ENCODE measurements at regions not wholly inside any gene's neighbourhood (a gene's known extent, or its start where the extent isn't known, plus 50 kb on each side); places are given as distances from the start of the nearest gene placed in this dataset.

DNA sequence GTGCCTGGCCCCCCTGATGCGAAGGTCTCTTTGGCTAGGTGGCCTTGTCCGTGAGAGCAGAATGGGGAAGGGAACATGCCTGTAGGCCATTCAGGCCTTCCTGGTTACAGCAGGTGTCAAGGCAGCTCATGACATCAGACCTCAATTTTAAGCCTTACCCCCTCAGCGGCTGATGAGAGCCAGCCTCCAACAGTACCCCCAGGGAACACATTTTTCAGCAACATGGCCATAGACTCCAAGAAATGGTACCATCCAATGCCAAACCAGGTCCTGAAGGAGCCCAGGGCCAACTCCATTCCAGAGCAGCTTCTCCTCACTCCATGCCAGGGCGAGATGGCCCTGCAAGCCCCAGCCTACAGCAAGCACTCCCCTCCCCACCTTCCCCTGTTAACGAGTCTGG is 199.2 kb downstream of the SMAD2 start:
- 77% methylated on average over 5 of the region's 5 CpGs for WGBS (ENCODE audit: low lambda C conversion rate, missing lambda C conversion rate)
- Histone ChIP-seq H2AFZ (no peak overlapping the region), H3K9me2 (replicated peaks; ENCODE audit: insufficient read depth) (no peaks in the 10 kb centered on the region)

DNA sequence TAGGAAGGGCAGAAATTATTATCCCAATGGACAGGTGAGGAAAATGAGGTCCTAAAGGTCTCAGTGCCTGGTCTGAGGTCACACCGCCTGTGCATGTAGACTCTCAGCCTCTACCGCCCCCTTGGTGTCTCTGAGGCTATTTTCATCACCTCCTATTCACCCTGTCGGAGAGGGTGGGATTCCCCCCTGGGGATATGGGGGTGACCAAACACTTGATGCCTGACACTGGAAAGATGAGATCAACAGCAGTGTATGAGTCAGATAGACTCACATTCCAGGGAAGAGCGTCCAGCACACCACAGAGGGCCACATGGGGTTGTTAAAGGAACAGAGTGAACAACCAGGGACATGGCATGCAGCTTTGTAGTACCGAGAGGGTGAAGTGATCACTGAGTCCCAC is 199.7 kb downstream of the SMAD2 start:
- Histone ChIP-seq H3K36me3 (replicated peaks; ENCODE audit: insufficient read depth, low read depth) (no peaks in the 10 kb centered on the region), H3K4me3 (no peak overlapping the region), H4K20me1 (ENCODE audit: insufficient read depth, poor library complexity, severe bottlenecking) (no peaks in the 10 kb centered on the region), H3K27ac (no peak overlapping the region), H2AFZ (no peak overlapping the region), H3K9me2 (replicated peaks; ENCODE audit: insufficient read depth) (no peaks in the 10 kb centered on the region), H3K4me1 (ENCODE audit: insufficient read depth) (no peaks in the 10 kb centered on the region), H3K9me3 (ENCODE audit: low read depth) (no peaks in the 10 kb centered on the region), H3K4me2 (no peak overlapping the region), H3K79me2 (no peaks in the 10 kb centered on the region), H3K27me3 (peaks cover 3% of the 10 kb centered on the region)
- no peak for TF ChIP-seq EZH2phosphoT487 (IDR thresholded peaks at IDR 0.05; ENCODE audit: low read depth, severe bottlenecking, unreplicated experiment)
- no peak for TF ChIP-seq EZH2 (IDR thresholded peaks at IDR 0.05; ENCODE audit: borderline replicate concordance)
- TF ChIP-seq, protein P1, sequence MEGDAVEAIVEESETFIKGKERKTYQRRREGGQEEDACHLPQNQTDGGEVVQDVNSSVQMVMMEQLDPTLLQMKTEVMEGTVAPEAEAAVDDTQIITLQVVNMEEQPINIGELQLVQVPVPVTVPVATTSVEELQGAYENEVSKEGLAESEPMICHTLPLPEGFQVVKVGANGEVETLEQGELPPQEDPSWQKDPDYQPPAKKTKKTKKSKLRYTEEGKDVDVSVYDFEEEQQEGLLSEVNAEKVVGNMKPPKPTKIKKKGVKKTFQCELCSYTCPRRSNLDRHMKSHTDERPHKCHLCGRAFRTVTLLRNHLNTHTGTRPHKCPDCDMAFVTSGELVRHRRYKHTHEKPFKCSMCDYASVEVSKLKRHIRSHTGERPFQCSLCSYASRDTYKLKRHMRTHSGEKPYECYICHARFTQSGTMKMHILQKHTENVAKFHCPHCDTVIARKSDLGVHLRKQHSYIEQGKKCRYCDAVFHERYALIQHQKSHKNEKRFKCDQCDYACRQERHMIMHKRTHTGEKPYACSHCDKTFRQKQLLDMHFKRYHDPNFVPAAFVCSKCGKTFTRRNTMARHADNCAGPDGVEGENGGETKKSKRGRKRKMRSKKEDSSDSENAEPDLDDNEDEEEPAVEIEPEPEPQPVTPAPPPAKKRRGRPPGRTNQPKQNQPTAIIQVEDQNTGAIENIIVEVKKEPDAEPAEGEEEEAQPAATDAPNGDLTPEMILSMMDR (IDR thresholded peaks at IDR 0.05; ENCODE audit: poor library complexity) = no peak
- no peak for DNase-seq (ENCODE audit: low spot score)
- WGBS (ENCODE audit: low lambda C conversion rate, missing lambda C conversion rate) = 70% methylated on average over 5 of the region's 5 CpGs

More for the DNA sequence above, 199.2 kb downstream of the SMAD2 start:
- no peak for TF ChIP-seq EZH2phosphoT487 (IDR thresholded peaks at IDR 0.05; ENCODE audit: low read depth, severe bottlenecking, unreplicated experiment)
- TF ChIP-seq, protein P1 (IDR thresholded peaks at IDR 0.05; ENCODE audit: poor library complexity) = no peak
- no peak for TF ChIP-seq EZH2 (IDR thresholded peaks at IDR 0.05; ENCODE audit: borderline replicate concordance)
- no peaks in the 10 kb centered on the region for H3K9me3 ChIP-seq (ENCODE audit: low read depth)
- DNase-seq (ENCODE audit: low spot score) = no peak
- H3K36me3 ChIP-seq (replicated peaks; ENCODE audit: insufficient read depth, low read depth) = no peaks in the 10 kb centered on the region
- H3K79me2 ChIP-seq = no peaks in the 10 kb centered on the region
- no peak overlapping the region for H3K27ac ChIP-seq
- peaks cover 6% of the 10 kb centered on the region for H3K27me3 ChIP-seq
- no peaks in the 10 kb centered on the region for H4K20me1 ChIP-seq (ENCODE audit: insufficient read depth, poor library complexity, severe bottlenecking)
- no peak overlapping the region for H3K4me2 ChIP-seq
- H3K4me1 ChIP-seq (ENCODE audit: insufficient read depth) = no peaks in the 10 kb centered on the region
- H3K4me3 ChIP-seq = no peak overlapping the region

DNA sequence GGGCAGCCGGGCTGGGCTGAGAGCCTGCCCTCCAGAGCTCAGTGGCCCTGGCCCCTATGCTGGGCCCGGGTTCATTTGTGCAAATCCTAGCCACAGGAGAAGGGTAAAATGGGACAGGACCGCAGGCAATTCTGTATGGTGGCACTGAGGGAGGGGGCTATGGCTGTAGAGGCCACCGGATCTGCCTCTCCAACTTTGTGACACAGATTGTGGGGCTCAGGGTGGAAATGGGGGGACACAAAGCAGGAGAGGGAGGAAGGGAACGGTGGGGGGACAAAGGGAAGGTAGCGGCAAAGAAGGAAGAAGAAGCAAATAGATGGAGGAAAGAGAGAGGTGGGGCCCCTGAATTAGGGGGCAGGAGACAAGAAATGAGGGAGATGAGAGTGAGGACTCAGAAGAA is 201.1 kb downstream of the SMAD2 start:
- Histone ChIP-seq H3K4me2 (no peak overlapping the region), H3K79me2 (no peaks in the 10 kb centered on the region), H3K36me3 (replicated peaks; ENCODE audit: insufficient read depth, low read depth) (no peaks in the 10 kb centered on the region), H4K20me1 (ENCODE audit: insufficient read depth, poor library complexity, severe bottlenecking) (no peaks in the 10 kb centered on the region), H3K9me2 (replicated peaks; ENCODE audit: insufficient read depth) (no peaks in the 10 kb centered on the region), H3K27me3 (no peaks in the 10 kb centered on the region), H3K4me3 (no peak overlapping the region), H2AFZ (no peak overlapping the region), H3K27ac (no peak overlapping the region), H3K9me3 (ENCODE audit: low read depth) (no peaks in the 10 kb centered on the region), H3K4me1 (ENCODE audit: insufficient read depth) (no peaks in the 10 kb centered on the region)
- DNase-seq (ENCODE audit: low spot score) = no peak
- WGBS (ENCODE audit: low lambda C conversion rate, missing lambda C conversion rate) = 98% methylated on average over 5 of the region's 6 CpGs
- TF ChIP-seq EZH2 (IDR thresholded peaks at IDR 0.05; ENCODE audit: borderline replicate concordance) = no peak
- TF ChIP-seq EZH2phosphoT487 (IDR thresholded peaks at IDR 0.05; ENCODE audit: low read depth, severe bottlenecking, unreplicated experiment) = no peak
- TF ChIP-seq, protein P1 (IDR thresholded peaks at IDR 0.05; ENCODE audit: poor library complexity) = no peak

DNA sequence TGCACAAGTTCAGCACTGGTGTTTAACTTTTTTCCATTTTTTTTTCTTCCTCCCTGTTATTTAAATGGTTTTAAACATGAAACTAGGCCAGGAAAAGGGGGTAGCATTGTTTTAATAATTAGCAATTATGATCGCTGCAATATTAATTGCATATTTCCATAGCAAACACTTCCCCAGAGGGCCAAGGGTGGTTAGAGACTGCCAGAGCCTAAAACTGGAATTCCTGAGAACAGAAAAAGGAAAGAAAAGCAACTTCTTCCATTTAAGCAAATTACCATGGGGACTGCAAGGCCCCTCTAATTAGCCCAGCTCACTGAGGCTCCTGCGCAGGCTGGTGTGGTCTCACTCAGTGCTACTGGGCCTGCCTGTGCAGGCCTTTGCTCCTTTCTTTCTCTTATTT is 201.5 kb downstream of the SMAD2 start:
- Histone ChIP-seq H2AFZ (no peak overlapping the region), H3K4me3 (no peak overlapping the region)
- no peak for DNase-seq (ENCODE audit: low spot score)

More for the DNA sequence above, 201.5 kb downstream of the SMAD2 start:
- Histone ChIP-seq H3K27me3 (no peaks in the 10 kb centered on the region), H3K4me2 (no peak overlapping the region), H3K27ac (no peak overlapping the region), H3K9me3 (ENCODE audit: low read depth) (no peaks in the 10 kb centered on the region), H3K36me3 (replicated peaks; ENCODE audit: insufficient read depth, low read depth) (no peaks in the 10 kb centered on the region), H3K9me2 (replicated peaks; ENCODE audit: insufficient read depth) (no peaks in the 10 kb centered on the region), H4K20me1 (ENCODE audit: insufficient read depth, poor library complexity, severe bottlenecking) (no peaks in the 10 kb centered on the region), H3K79me2 (no peaks in the 10 kb centered on the region), H3K4me1 (ENCODE audit: insufficient read depth) (no peaks in the 10 kb centered on the region)
- TF ChIP-seq EZH2phosphoT487 (IDR thresholded peaks at IDR 0.05; ENCODE audit: low read depth, severe bottlenecking, unreplicated experiment) (no peak), EZH2 (IDR thresholded peaks at IDR 0.05; ENCODE audit: borderline replicate concordance) (no peak)
- TF ChIP-seq, protein P1 (IDR thresholded peaks at IDR 0.05; ENCODE audit: poor library complexity) = no peak
- 88% methylated on average over 2 of the region's 2 CpGs for whole genome bisulfite sequencing (ENCODE audit: low lambda C conversion rate, missing lambda C conversion rate)

All from hepatocyte (in vitro differentiated cells).